RWPE1 (cell line): ENCODE measurements at regions not wholly inside any gene's neighbourhood (a gene's known extent, or its start where the extent isn't known, plus 50 kb on each side); places are given as distances from the start of the nearest gene placed in this dataset.
"Not testable (repeated sequence)": the region's sequence is repeated elsewhere in the genome, so short reads cannot be mapped to it uniquely, and the experiment has no call there.

Source experiments
- CTCF ChIA-PET: fragments of 350-600 bp; sonication (Branson Sonifier 250); formaldehyde crosslinking; extraction: SDS; loops from one replicate; lab custom pipeline; 2021; lab: Yijun Ruan, JAX
- POLR2A ChIA-PET: fragments of 400-600 bp; formaldehyde crosslinking; extraction: SDS; loops from one replicate; lab custom pipeline; 2020; ENCODE audit warnings: antibody characterized with exemption; ENCODE audit not compliant: low non-redundant PET; lab: Yijun Ruan, JAX
- DNase-seq: peaks from one replicate; pipeline ENCODE4 v3.0.0; 2012; ENCODE audit warnings: low spot score
- H3K27ac ChIP-seq: fragments of 450-650 bp; 2 replicates; pipeline ENCODE4 v1.5.1; 2017
- TF ChIP-seq, protein P1 (sequence below): fragments of 450-650 bp; conservative IDR thresholded peaks from 2 replicates; pipeline ENCODE4 v1.5.1; 2017; ENCODE audit warnings: low read depth, mild to moderate bottlenecking

DNA sequence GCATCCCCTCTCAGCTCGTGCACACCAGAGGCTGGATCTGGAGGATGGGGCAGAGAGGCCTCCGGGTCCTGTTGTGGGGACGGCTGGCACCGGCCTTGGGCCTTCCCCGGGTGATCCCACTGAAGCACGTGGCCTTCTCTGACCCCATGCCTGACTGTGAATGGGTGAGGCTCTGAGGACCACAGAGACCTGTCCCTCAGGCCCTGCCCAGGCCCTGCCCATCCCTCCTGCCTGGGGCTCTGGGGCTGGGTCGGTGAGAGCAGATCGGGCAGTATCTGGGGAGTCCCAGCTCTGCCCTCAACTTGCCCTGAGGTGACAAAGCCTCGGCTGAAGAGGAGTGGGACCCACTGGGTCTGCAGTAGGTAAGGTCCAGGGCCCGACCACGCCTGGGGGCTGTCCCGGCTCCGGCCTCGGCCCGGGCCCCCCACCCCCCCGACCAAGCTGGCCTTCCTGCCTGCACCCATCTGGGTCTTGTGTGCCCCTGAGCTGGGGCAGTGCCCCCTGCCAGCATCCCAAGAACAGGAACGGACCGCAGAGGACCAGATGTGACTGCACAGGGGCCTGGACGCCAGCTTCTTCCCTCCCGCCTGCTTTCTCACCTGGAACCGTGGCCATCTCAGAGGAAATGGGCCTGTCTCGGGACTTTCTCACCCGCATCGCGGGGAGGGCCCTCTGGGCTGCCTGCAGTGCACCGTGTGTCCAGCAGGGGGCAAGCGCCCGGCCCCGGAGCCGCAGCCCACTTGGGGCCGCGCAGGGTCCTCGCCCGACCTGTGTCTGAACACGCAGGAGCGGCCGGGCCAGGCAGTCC lies 255.9 kb downstream of the PARP8 start:
- H3K27ac ChIP-seq, POLR2A ChIA-PET: not testable (repeated sequence)
- TF ChIP-seq, protein P1, sequence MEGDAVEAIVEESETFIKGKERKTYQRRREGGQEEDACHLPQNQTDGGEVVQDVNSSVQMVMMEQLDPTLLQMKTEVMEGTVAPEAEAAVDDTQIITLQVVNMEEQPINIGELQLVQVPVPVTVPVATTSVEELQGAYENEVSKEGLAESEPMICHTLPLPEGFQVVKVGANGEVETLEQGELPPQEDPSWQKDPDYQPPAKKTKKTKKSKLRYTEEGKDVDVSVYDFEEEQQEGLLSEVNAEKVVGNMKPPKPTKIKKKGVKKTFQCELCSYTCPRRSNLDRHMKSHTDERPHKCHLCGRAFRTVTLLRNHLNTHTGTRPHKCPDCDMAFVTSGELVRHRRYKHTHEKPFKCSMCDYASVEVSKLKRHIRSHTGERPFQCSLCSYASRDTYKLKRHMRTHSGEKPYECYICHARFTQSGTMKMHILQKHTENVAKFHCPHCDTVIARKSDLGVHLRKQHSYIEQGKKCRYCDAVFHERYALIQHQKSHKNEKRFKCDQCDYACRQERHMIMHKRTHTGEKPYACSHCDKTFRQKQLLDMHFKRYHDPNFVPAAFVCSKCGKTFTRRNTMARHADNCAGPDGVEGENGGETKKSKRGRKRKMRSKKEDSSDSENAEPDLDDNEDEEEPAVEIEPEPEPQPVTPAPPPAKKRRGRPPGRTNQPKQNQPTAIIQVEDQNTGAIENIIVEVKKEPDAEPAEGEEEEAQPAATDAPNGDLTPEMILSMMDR = peak; percentile 93
- CTCF ChIA-PET = interaction anchor here (0.5 to 0.6 kb wide), 2 partner anchors 255 to 580 kb away, joined by 3 to 4 read pairs; no protein-coding TSS in a partner anchor
- DNase-seq = peak; percentile 28

DNA sequence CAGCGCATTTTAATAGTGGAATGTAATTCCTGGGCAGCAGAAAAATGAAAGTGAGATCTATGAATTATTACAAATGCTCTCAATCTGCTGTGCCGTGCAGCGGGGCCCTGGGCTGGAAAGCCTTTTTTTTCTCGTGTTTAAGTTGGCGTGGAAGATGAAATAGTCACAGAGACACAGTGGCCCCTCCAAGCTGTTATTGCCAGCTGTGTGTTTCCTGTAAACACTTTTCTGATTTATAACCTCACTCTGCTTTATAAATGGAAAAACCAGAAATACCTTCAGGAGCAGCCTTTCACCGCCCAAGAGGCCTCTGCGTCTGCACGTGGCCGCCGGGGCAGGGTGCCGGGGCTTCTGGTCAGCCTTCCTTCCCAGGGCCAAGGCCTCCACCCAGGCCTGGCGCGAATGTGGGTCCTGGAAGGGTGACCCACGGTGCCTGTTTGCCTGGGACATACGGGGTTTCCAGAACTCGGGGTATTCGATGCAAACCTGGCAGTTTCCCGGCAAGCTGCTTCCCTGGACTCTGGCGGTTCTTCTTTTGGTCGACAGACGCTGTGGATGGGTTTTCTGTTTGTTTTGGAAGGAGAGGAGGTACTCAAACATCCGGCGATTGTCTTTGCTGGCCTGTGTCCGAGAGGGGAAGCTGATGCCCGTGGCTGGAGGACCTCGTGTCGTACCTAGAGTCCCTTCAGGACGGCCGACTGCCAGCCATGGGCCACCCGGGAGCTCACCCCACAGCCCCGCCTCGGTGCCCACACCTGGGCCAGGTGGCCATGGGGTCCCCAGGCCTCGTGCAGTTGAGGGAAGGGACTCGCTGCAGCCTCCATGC lies 256.7 kb downstream of the PARP8 start:
- ChIA-PET CTCF (interaction anchor here (0.6 to 0.7 kb wide), 2 partner anchors 1170 to 1560 kb away, joined by 3 read pairs; no protein-coding TSS in a partner anchor), POLR2A (no interaction called here)
- TF ChIP-seq, protein P1 = peak; percentile 58
- H3K27ac ChIP-seq = no peak overlapping the region
- DNase-seq = no peak

DNA sequence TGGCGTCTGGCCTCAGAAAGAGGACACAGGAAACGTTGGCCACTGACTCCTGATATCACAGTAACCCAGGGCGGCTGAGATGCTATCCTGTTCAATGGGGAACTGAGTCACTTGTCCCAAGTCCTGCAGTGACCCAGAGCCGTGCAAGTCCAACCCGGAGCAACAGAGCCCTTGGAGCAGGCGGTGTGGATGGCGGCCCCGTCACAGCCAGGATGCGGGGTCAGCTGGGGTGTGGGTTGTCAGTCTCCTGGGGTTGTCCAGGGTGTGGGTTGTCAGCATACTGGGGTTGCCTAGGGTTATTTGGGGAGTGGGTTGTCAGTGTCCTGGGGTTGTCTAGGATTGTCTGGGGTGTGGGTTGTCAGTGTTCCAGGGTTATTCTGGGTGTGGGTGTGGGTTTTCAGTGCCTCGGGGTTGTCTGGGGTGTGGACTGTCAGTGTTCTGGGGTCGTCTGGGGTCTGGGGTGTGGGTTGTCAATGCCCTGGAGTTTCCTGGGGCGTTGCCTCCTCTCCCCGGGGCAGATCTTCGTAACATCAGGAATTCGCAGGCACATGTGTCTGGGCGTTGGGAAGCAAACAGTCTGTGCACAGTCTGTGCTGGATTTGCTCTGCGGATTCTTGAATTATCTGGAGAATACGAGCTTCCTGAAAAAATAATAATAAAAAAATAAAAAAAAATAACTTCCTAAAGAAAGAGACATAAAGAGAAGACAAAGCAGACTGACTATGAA lies 257.5 kb downstream of the PARP8 start:
- TF ChIP-seq, protein P1 = no peak

DNA sequence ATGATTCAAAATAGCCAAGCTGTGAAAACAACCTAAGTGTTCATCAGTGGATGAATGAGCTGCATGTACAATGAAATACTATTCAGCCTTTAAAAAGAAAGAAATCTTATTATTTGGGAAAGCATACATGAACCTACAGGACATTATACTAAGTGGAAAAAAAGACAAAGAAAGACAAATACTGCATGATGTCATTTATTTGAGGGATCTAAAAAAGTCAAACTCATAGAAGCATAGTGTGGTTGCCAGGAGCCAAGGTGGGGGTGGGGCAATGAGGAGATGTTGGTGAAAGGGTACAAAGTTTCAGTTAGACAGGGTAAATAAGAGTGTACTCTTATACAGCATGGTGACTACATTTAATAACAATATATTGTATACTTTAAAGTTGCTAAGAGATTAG lies 261.5 kb downstream of the PARP8 start:
- DNase-seq = no peak
- ChIA-PET CTCF (no interaction called here), POLR2A (no interaction called here)
- no peak overlapping the region for H3K27ac ChIP-seq
- TF ChIP-seq, protein P1 = no peak

More for the DNA sequence above, 257.5 kb downstream of the PARP8 start:
- CTCF ChIA-PET = interaction anchor here (0.7 kb wide), 1 partner anchor 1169 kb away, joined by 3 read pairs; no protein-coding TSS in a partner anchor
- POLR2A ChIA-PET = no interaction called here
- DNase-seq = no peak
- no peak overlapping the region for H3K27ac ChIP-seq

DNA sequence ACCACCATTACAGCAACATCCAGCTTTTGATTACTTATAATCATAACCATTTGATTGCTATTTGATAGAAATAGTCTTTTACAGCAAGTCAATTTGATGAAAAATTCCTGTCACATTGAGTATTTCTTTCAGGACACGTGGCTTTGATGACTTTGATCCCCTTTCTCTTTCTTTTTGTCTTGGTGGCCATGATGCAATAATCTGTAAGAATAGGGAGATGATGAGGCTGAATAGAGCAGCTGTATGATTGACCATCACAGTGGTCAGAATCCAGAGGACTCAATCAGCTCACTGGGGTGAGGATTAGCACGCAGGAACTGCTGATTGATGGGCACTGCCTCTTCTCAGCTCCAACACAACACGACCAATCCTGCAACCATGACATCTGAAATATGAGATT lies 262.7 kb downstream of the PARP8 start:
- ChIA-PET CTCF (no interaction called here), POLR2A (no interaction called here)
- TF ChIP-seq, protein P1 = no peak
- no peak overlapping the region for H3K27ac ChIP-seq
- no peak for DNase-seq

DNA sequence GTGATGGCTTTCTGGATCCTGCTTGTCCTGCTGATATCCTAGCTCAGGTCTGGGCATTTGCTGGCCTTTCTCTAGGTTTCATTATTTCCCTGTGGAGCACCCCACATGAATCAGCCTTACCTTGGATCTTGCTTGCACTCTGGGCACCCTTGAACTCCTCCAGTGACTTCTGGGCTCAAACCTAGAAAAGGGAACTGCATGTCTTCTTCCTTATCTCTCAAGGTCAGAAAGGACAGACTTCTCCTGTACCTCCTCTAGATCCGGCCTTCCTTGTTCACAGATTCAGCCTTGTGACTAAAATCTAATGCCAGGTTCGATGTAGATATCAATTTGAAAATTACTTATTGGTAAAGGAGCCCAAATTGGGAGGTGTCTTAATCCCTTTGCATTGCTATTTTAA lies 267.9 kb downstream of the PARP8 start:
- H3K27ac ChIP-seq = no peak overlapping the region
- TF ChIP-seq, protein P1 = no peak
- ChIA-PET CTCF (no interaction called here), POLR2A (no interaction called here)
- DNase-seq = no peak
